Loucy (cell line): ENCODE measurements at regions not wholly inside any gene's neighbourhood (a gene's known extent, or its start where the extent isn't known, plus 50 kb on each side); places are given as distances from the start of the nearest gene placed in this dataset.

ENCODE experiments used
- H2AFZ ChIP-seq: fragments of 200-600 bp; sonication (generic); 2 replicates; pipeline ENCODE4 v1.6.0; 2016; ENCODE audit warnings: antibody characterized with exemption, mild to moderate bottlenecking, low read length, moderate library complexity
- H3F3A ChIP-seq: fragments of 200-600 bp; 2 replicates; pipeline ENCODE4 v1.6.0; 2016; ENCODE audit warnings: antibody characterized with exemption, low read depth, mild to moderate bottlenecking
- H3K27me3 ChIP-seq: fragments of 200-600 bp; sonication (generic); 2 replicates; pipeline ENCODE4 v1.6.1; 2014; ENCODE audit warnings: low read length, mild to moderate bottlenecking; ENCODE audit not compliant: insufficient read depth, poor library complexity, severe bottlenecking
- H3K36me3 ChIP-seq: fragments of 200-600 bp; sonication (generic); 2 replicates; pipeline ENCODE4 v1.6.1; 2016; ENCODE audit warnings: low read length; ENCODE audit not compliant: insufficient read depth
- H3K4me1 ChIP-seq: fragments of 200-600 bp; sonication (generic); 2 replicates; pipeline ENCODE4 v1.5.1; 2014; ENCODE audit warnings: low read length, mild to moderate bottlenecking; ENCODE audit not compliant: insufficient read depth, poor library complexity, severe bottlenecking
- H3K4me2 ChIP-seq: fragments of 200-600 bp; sonication (generic); 2 replicates; pipeline ENCODE4 v1.6.0; 2014; ENCODE audit warnings: antibody characterized with exemption, low read length, low read depth, mild to moderate bottlenecking; ENCODE audit not compliant: poor library complexity, severe bottlenecking
- H3K4me3 ChIP-seq: fragments of 200-600 bp; sonication (generic); 2 replicates; pipeline ENCODE4 v1.5.1; 2014; ENCODE audit warnings: low read length, mild to moderate bottlenecking, mixed read lengths; ENCODE audit not compliant: poor library complexity, severe bottlenecking
- H3K79me2 ChIP-seq: fragments of 200-600 bp; sonication (generic); 2 replicates; pipeline ENCODE4 v1.6.1; 2014; ENCODE audit warnings: low read length; ENCODE audit not compliant: insufficient read depth
- H3K9ac ChIP-seq: fragments of 200-600 bp; sonication (generic); 2 replicates; pipeline ENCODE4 v1.6.0; 2014; ENCODE audit warnings: mild to moderate bottlenecking, low read depth, low read length, moderate library complexity; ENCODE audit not compliant: poor library complexity, severe bottlenecking
- H3K9me2 ChIP-seq: fragments of 200-600 bp; sonication (generic); replicated peaks from 2 replicates; pipeline ENCODE4 v1.6.1; 2016; ENCODE audit warnings: low read depth, low read length, mixed read lengths
- H3K9me3 ChIP-seq: fragments of 200-600 bp; sonication (generic); 2 replicates; pipeline ENCODE4 v1.6.1; 2014; ENCODE audit warnings: mild to moderate bottlenecking, antibody characterized with exemption, low read length, low read depth; ENCODE audit not compliant: insufficient read depth
- H4K20me1 ChIP-seq: fragments of 200-600 bp; sonication (generic); 2 replicates; pipeline ENCODE4 v1.6.0; 2014; ENCODE audit warnings: antibody characterized with exemption, low read length, mild to moderate bottlenecking; ENCODE audit not compliant: insufficient read depth, poor library complexity, severe bottlenecking
- EZH2phosphoT487 ChIP-seq: fragments of 200-600 bp; IDR thresholded peaks from 2 replicates; pipeline ENCODE4 v1.6.1; 2018; ENCODE audit warnings: antibody characterized with exemption, mild to moderate bottlenecking, moderate library complexity, borderline replicate concordance
- TF ChIP-seq, protein P1 (sequence below): fragments of 200-600 bp; sonication (generic); conservative IDR thresholded peaks from 2 replicates; pipeline ENCODE4 v1.5.1; 2014; ENCODE audit warnings: mild to moderate bottlenecking, antibody characterized with exemption, low read length

DNA sequence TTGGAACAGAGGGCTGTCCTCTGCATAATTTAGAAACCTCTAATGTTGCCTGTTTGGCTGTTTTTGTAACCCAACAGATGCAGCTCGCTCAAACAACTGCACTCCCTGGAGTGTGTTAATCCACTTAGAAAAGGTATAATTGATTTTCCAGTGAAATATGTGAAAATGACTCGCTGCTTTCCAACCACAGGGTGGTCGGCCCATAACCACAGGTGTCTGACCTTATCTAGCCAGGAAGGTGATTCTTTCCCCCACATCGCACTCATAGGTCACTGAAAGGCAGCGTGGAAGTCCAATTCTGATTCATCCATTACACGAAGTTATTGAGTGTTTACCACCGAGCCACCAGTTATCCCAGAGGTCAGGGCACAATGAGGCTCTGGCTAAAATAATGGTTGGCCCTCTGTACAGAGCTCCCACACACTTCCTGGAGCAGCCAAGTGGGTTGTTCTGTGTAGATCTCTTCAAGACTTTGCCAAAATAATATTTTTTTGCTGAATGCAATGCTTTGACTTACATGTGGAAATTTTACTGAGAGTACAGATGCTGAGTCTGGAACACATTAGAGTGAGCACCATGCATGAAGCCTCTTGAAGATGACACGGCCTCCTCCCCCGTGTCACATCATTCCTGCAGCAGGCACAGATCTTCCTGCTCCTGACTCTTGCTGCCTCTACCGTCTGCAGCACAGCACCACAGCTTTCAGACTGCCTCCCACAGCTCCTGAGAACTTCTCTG is 396.2 kb downstream of the ZNF516 start:
- no peak overlapping the region for H3K4me3 ChIP-seq
- no peaks in the 10 kb centered on the region for H3K27me3 ChIP-seq
- H3K36me3 ChIP-seq, result no peaks in the 10 kb centered on the region
- no peaks in the 10 kb centered on the region; the same call in 1 of the 2 replicates for H3K9me3 ChIP-seq
- no peak overlapping the region for H2AFZ ChIP-seq
- no peaks in the 10 kb centered on the region for H3K79me2 ChIP-seq
- no peak overlapping the region for H3K4me2 ChIP-seq
- H3K4me1 ChIP-seq, result no peaks in the 10 kb centered on the region
- H4K20me1 ChIP-seq, result no peaks in the 10 kb centered on the region
- no peak for TF ChIP-seq EZH2phosphoT487
- TF ChIP-seq, protein P1, sequence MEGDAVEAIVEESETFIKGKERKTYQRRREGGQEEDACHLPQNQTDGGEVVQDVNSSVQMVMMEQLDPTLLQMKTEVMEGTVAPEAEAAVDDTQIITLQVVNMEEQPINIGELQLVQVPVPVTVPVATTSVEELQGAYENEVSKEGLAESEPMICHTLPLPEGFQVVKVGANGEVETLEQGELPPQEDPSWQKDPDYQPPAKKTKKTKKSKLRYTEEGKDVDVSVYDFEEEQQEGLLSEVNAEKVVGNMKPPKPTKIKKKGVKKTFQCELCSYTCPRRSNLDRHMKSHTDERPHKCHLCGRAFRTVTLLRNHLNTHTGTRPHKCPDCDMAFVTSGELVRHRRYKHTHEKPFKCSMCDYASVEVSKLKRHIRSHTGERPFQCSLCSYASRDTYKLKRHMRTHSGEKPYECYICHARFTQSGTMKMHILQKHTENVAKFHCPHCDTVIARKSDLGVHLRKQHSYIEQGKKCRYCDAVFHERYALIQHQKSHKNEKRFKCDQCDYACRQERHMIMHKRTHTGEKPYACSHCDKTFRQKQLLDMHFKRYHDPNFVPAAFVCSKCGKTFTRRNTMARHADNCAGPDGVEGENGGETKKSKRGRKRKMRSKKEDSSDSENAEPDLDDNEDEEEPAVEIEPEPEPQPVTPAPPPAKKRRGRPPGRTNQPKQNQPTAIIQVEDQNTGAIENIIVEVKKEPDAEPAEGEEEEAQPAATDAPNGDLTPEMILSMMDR, result no peak
- H3F3A ChIP-seq, result no peaks in the 10 kb centered on the region
- no peaks in the 10 kb centered on the region for H3K9me2 ChIP-seq
- H3K9ac ChIP-seq, result no peak overlapping the region

DNA sequence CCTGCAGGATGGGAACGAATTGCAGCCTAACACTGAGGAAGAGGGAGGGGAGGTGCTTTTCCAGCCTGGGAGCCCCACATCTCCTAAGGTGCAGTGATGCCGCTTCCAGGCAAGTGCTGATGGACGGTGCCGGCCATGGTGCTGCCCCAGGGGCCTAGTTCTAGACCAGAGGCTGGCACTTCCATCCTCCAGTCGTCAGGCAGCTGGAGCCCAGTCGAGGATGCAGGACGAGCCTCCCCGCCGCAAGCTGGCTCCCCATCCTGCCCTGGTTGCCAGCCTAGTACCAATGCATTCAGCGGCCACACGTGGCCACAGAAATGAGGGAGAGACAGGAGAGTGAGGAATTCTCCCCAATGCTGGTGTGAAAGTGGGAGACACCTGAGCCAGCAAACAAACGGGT is 413.5 kb downstream of the ZNF516 start:
- H3K4me3 ChIP-seq, result no peak overlapping the region
- no peaks in the 10 kb centered on the region for H3K9me2 ChIP-seq
- no peaks in the 10 kb centered on the region for H3K27me3 ChIP-seq
- no peak overlapping the region for H3K4me2 ChIP-seq
- H3K36me3 ChIP-seq, result no peaks in the 10 kb centered on the region
- H4K20me1 ChIP-seq, result no peaks in the 10 kb centered on the region
- no peak for TF ChIP-seq EZH2phosphoT487
- TF ChIP-seq, protein P1, result no peak
- no peaks in the 10 kb centered on the region for H3K79me2 ChIP-seq
- no peaks in the 10 kb centered on the region for H3F3A ChIP-seq
- H2AFZ ChIP-seq, result no peak overlapping the region
- no peak overlapping the region for H3K9ac ChIP-seq
- H3K9me3 ChIP-seq, result no peaks in the 10 kb centered on the region; the same call in 1 of the 2 replicates
- H3K4me1 ChIP-seq, result no peaks in the 10 kb centered on the region

DNA sequence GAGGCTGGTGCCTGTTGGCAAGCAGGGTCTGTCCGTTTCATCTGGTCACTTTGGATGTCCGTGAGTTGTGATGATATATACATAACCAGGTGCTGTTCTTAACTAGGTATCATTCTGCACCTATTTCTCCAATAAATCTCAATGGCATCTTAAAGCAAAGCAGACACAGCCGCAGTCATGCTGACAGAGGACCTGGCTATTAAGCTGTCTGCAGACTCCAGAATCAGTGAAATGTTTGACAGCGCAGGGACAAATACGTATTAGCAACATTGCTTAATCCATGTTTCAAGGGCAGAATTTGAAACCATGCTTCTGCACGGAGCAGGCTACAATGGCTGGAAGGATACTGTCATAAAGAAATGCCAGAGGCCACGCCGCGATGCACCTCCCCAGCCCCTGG is 414.6 kb downstream of the ZNF516 start:
- no peak overlapping the region for H3K4me3 ChIP-seq
- no peaks in the 10 kb centered on the region for H3K79me2 ChIP-seq
- no peaks in the 10 kb centered on the region for H3K9me2 ChIP-seq
- H2AFZ ChIP-seq, result no peak overlapping the region
- H3K27me3 ChIP-seq, result no peaks in the 10 kb centered on the region
- no peak overlapping the region for H3K9ac ChIP-seq
- H4K20me1 ChIP-seq, result no peaks in the 10 kb centered on the region
- no peaks in the 10 kb centered on the region for H3K4me1 ChIP-seq
- no peaks in the 10 kb centered on the region for H3K36me3 ChIP-seq
- no peak overlapping the region for H3K4me2 ChIP-seq
- H3K9me3 ChIP-seq, result no peaks in the 10 kb centered on the region; the same call in 1 of the 2 replicates
- TF ChIP-seq, protein P1, result no peak
- TF ChIP-seq EZH2phosphoT487, result no peak
- H3F3A ChIP-seq, result no peaks in the 10 kb centered on the region
